Mesenchymal stem cell (in vitro differentiated cells and primary cell): ENCODE measurements at regions not wholly inside any gene's neighbourhood (a gene's known extent, or its start where the extent isn't known, plus 50 kb on each side); places are given as distances from the start of the nearest gene placed in this dataset.

Experiments used
- DNase-seq: peaks from one replicate; pipeline ENCODE4 v3.0.0-alpha.2; 2013
- H2AFZ ChIP-seq: one replicate; pipeline ENCODE4 v1.6.1; 2013; ENCODE audit warnings: low read depth, mild to moderate bottlenecking, control low read depth, inconsistent platforms, low read length, moderate library complexity
- H2AK5ac ChIP-seq: 2 replicates; pipeline ENCODE4 v1.6.1; 2013; ENCODE audit warnings: low read length, moderate library complexity, mild to moderate bottlenecking, inconsistent platforms; ENCODE audit not compliant: severe bottlenecking
- H2BK120ac ChIP-seq: one replicate; pipeline ENCODE4 v1.6.1; 2013; ENCODE audit warnings: low read depth, mild to moderate bottlenecking, inconsistent platforms, low read length, moderate library complexity
- H2BK12ac ChIP-seq, 2 experiments: one replicate each; pipeline ENCODE4 v1.6.1; 2013; ENCODE audit warnings: inconsistent platforms in 2 of 2, low read length in 2 of 2, mild to moderate bottlenecking in 2 of 2, moderate library complexity in 2 of 2, control low read depth in 1 of 2
- H2BK15ac ChIP-seq: one replicate; pipeline ENCODE4 v1.6.1; 2013; ENCODE audit warnings: mild to moderate bottlenecking, low read depth, inconsistent platforms; ENCODE audit not compliant: poor library complexity, severe bottlenecking
- H2BK5ac ChIP-seq: 2 replicates; pipeline ENCODE4 v1.6.1; 2013; ENCODE audit warnings: low read depth, mild to moderate bottlenecking, low read length, control low read depth, inconsistent platforms; ENCODE audit not compliant: poor library complexity, severe bottlenecking
- H3K14ac ChIP-seq, 2 experiments: one replicate each; pipeline ENCODE4 v1.6.1; 2013; ENCODE audit warnings: inconsistent platforms in 2 of 2, low read length in 2 of 2, control low read depth in 1 of 2, mild to moderate bottlenecking in 1 of 2, moderate library complexity in 1 of 2
- H3K18ac ChIP-seq, 2 experiments: one replicate each; pipeline ENCODE4 v1.6.1; 2013; ENCODE audit warnings: inconsistent platforms in 2 of 2, low read length in 2 of 2, control low read depth in 1 of 2, low read depth in 1 of 2, mild to moderate bottlenecking in 1 of 2
- H3K23ac ChIP-seq, 2 experiments: one replicate each; pipeline ENCODE4 v1.6.1; 2013; ENCODE audit warnings: inconsistent platforms in 2 of 2, low read length in 2 of 2, mild to moderate bottlenecking in 2 of 2, moderate library complexity in 2 of 2, control low read depth in 1 of 2
- H3K27ac ChIP-seq: 2 replicates; pipeline ENCODE4 v1.5.1; 2013; ENCODE audit warnings: mild to moderate bottlenecking, moderate library complexity, low read length, control low read depth, inconsistent platforms; ENCODE audit not compliant: poor library complexity, severe bottlenecking
- H3K27me3 ChIP-seq, 2 experiments: 2 replicates each; pipeline versions ENCODE4 v1.6.1 to v1.7.0; 2013; ENCODE audit warnings: low read length in 2 of 2, mild to moderate bottlenecking in 2 of 2, moderate library complexity in 2 of 2, control low read depth in 1 of 2, inconsistent platforms in 1 of 2; ENCODE audit not compliant: control insufficient read depth in 1 of 2, insufficient read depth in 1 of 2
- H3K36me3 ChIP-seq, 2 experiments: 2 replicates each; pipeline versions ENCODE4 v1.6.1 to v1.7.0; 2013; ENCODE audit warnings: low read length in 2 of 2, control low read depth in 1 of 2, inconsistent platforms in 1 of 2, low read depth in 1 of 2, mild to moderate bottlenecking in 1 of 2; ENCODE audit not compliant: insufficient read depth in 2 of 2, control insufficient read depth in 1 of 2
- H3K4ac ChIP-seq, 2 experiments: one replicate each; pipeline ENCODE4 v1.6.1; 2013; ENCODE audit warnings: inconsistent platforms in 2 of 2, low read length in 2 of 2, mild to moderate bottlenecking in 2 of 2, moderate library complexity in 2 of 2, control low read depth in 1 of 2, low read depth in 1 of 2
- H3K4me1 ChIP-seq: 2 replicates; pipeline ENCODE4 v1.6.1; 2013; ENCODE audit warnings: low read depth, low read length, control low read depth; ENCODE audit not compliant: control insufficient read depth, insufficient read depth
- H3K4me2 ChIP-seq: 2 replicates; pipeline ENCODE4 v1.6.1; 2013; ENCODE audit warnings: low read length, mild to moderate bottlenecking, inconsistent platforms; ENCODE audit not compliant: poor library complexity, severe bottlenecking
- H3K4me3 ChIP-seq, 2 experiments: 2 replicates each; pipeline versions ENCODE4 v1.5.1 to v1.7.0; 2013; ENCODE audit warnings: low read length in 2 of 2, mild to moderate bottlenecking in 2 of 2, control low read depth in 1 of 2, low read depth in 1 of 2; ENCODE audit not compliant: insufficient read depth in 1 of 2
- H3K79me1 ChIP-seq: replicated peaks from 2 replicates; pipeline ENCODE4 v1.6.1; 2013; ENCODE audit warnings: mild to moderate bottlenecking, control low read depth, low read length, inconsistent platforms; ENCODE audit not compliant: poor library complexity, severe bottlenecking
- H3K9ac ChIP-seq: 2 replicates; pipeline ENCODE4 v1.7.0; 2013; ENCODE audit warnings: mild to moderate bottlenecking, low read length, moderate library complexity
- H3K9me3 ChIP-seq: 2 replicates; pipeline ENCODE4 v1.7.0; 2013; ENCODE audit warnings: mild to moderate bottlenecking, low read length; ENCODE audit not compliant: control insufficient read depth
- H4K8ac ChIP-seq: one replicate; pipeline ENCODE4 v1.6.1; 2013; ENCODE audit warnings: inconsistent platforms, mild to moderate bottlenecking, low read length, moderate library complexity
- H4K91ac ChIP-seq: one replicate; pipeline ENCODE4 v1.6.1; 2013; ENCODE audit warnings: mild to moderate bottlenecking, low read length, inconsistent platforms
- WGBS: methylation state at CpG from one replicate; pipeline ENCODE4 v1.1.7; 2013; ENCODE audit warnings: mixed read lengths; 5-methylcytosine and 5-hydroxymethylcytosine counted together

- no peaks in the 10 kb centered on the region for H3K27me3 ChIP-seq
- H3K9ac ChIP-seq = peak overlapping the region; percentile 28
- H3K4me1 ChIP-seq = peaks cover 2% of the 10 kb centered on the region
- no peak overlapping the region for H3K27ac ChIP-seq
- H3K4me3 ChIP-seq = no peak overlapping the region
- H4K91ac ChIP-seq = no peak overlapping the region
- no peak overlapping the region for H2BK12ac ChIP-seq
- no peak overlapping the region for H3K18ac ChIP-seq
- no peak overlapping the region for H2AK5ac ChIP-seq
- H3K79me1 ChIP-seq = no peaks in the 10 kb centered on the region
- no peak overlapping the region for H3K4me2 ChIP-seq
- H3K36me3 ChIP-seq = no peaks in the 10 kb centered on the region
- H2AFZ ChIP-seq = no peak overlapping the region
- no peak overlapping the region for H4K8ac ChIP-seq
- H3K4ac ChIP-seq = no peak overlapping the region
- H2BK15ac ChIP-seq = no peak overlapping the region
- H3K9me3 ChIP-seq = no peaks in the 10 kb centered on the region
- H2BK120ac ChIP-seq = no peak overlapping the region
- no peak overlapping the region for H3K23ac ChIP-seq
- H2BK5ac ChIP-seq = no peak overlapping the region
- 88% methylated on average over 1 of the region's 1 CpG for WGBS
- H3K14ac ChIP-seq = no peak overlapping the region
- no peak for DNase-seq
These were observed 204.7 kb downstream of the ZNF365 start for GRCh38 chr10:62578916-62579315.

GRCh38 chr10:62580396-62580795 is 206.2 kb downstream of the ZNF365 start:
- H3K36me3 ChIP-seq = no peaks in the 10 kb centered on the region
- H3K27me3 ChIP-seq = no peaks in the 10 kb centered on the region
- H3K18ac ChIP-seq = no peak overlapping the region
- no peak overlapping the region for H2BK15ac ChIP-seq
- H2AK5ac ChIP-seq = no peak overlapping the region
- H2BK5ac ChIP-seq = no peak overlapping the region
- H2AFZ ChIP-seq = no peak overlapping the region
- H3K23ac ChIP-seq = no peak overlapping the region
- H3K4me2 ChIP-seq = no peak overlapping the region
- no peak overlapping the region for H4K91ac ChIP-seq
- H2BK120ac ChIP-seq = no peak overlapping the region
- H3K4me3 ChIP-seq = no peak overlapping the region
- DNase-seq = peak; percentile 52
- H4K8ac ChIP-seq = peak overlapping the region; percentile 32
- no peaks in the 10 kb centered on the region for H3K79me1 ChIP-seq
- H3K27ac ChIP-seq = no peak overlapping the region
- no peaks in the 10 kb centered on the region for H3K9me3 ChIP-seq
- no peak overlapping the region for H3K4ac ChIP-seq
- H2BK12ac ChIP-seq = no peak overlapping the region
- peak overlapping the region; percentile 63 for H3K9ac ChIP-seq
- peaks cover 4% of the 10 kb centered on the region for H3K4me1 ChIP-seq
- H3K14ac ChIP-seq = no peak overlapping the region

DNA sequence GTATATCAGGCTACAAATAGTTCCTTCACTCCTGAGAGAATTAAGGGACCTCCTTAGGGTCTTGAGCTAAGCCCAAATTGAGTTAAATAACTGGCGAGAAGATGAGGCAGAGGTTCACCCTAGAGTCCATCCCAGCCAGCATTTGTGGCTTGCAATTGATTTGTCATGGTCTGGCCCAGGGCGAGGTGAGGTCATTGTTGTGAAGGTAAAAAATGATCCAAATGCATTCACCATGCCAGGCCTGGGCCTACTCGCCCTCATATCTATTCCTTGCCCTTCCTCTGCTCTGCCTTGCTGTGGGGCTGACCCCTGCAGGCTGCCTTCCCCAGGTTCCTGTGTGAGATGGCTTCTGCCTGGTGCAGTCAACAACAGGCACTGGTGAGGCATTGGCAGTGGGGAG is 207.2 kb downstream of the ZNF365 start:
- H3K36me3 ChIP-seq = no peaks in the 10 kb centered on the region
- H3K18ac ChIP-seq = peak overlapping the region; percentile 11 to 71
- H3K23ac ChIP-seq = peak overlapping the region in 1 of 2 experiments; percentile 64
- H3K9me3 ChIP-seq = no peaks in the 10 kb centered on the region
- no peak overlapping the region for H2BK5ac ChIP-seq
- peak overlapping the region; percentile 57 for H2BK120ac ChIP-seq
- peaks cover 4% of the 10 kb centered on the region for H3K4me1 ChIP-seq
- no peaks in the 10 kb centered on the region for H3K27me3 ChIP-seq
- H3K4me2 ChIP-seq = no peak overlapping the region
- H4K91ac ChIP-seq = peak overlapping the region; percentile 58
- peak overlapping the region in 1 of 2 experiments; percentile 26 for H3K14ac ChIP-seq
- no peaks in the 10 kb centered on the region for H3K79me1 ChIP-seq
- no peak overlapping the region for H2AK5ac ChIP-seq
- H3K4ac ChIP-seq = peak overlapping the region; percentile 68 to 73
- H4K8ac ChIP-seq = no peak overlapping the region
- peak overlapping the region; percentile 63 for H3K9ac ChIP-seq
- DNase-seq = no peak
- WGBS = 93% methylated on average over 3 of the region's 3 CpGs
- H2BK12ac ChIP-seq = peak overlapping the region; percentile 69 to 93
- peak overlapping the region; percentile 10 for H2AFZ ChIP-seq
- H3K27ac ChIP-seq = no peak overlapping the region
- peak overlapping the region; percentile 44 for H2BK15ac ChIP-seq
- H3K4me3 ChIP-seq = peak overlapping the region in 1 of 2 experiments; percentile 2

DNA sequence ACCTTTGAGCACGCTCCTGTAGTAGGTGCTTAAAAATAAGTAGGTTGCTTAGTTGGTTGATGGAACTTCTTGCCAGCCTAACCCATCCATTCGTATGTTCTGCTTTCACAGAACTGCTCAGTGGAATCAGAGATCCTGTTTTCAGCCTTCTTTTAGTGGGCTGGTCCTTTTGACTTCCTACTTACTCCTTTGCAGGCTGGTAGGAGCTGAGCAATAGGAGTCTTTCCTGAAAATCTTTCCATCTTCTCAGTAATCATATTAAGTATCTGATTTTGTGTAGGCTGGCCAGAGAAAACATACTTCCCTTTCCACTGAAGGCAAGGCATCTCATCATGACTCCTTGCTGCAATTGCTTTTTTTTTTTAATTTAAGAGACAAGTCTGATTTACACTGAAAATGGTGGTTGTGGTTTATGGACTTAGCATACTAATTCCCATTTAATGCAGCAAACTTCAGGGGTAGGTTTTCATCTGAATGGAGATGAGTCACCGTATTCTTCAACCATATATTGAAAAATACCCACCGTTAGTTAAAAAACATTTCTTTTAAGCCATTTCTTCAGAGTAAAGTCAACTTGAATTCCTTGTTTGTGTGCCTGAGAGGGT is 208.0 kb downstream of the ZNF365 start:
- DNase-seq = peak; percentile 50
- 66% methylated on average over 2 of the region's 4 CpGs for WGBS
- no peak overlapping the region for H3K4me2 ChIP-seq
- no peak overlapping the region for H2AK5ac ChIP-seq
- H3K14ac ChIP-seq = no peak overlapping the region
- H3K36me3 ChIP-seq = no peaks in the 10 kb centered on the region
- no peak overlapping the region for H4K91ac ChIP-seq
- no peak overlapping the region for H3K27ac ChIP-seq
- peak overlapping the region in 1 of 2 experiments; percentile 93 for H2BK12ac ChIP-seq
- H3K4ac ChIP-seq = no peak overlapping the region
- no peaks in the 10 kb centered on the region for H3K79me1 ChIP-seq
- no peak overlapping the region for H2BK5ac ChIP-seq
- H3K9me3 ChIP-seq = no peaks in the 10 kb centered on the region
- no peak overlapping the region for H2BK120ac ChIP-seq
- H3K4me3 ChIP-seq = no peak overlapping the region
- no peaks in the 10 kb centered on the region for H3K27me3 ChIP-seq
- peak overlapping the region; percentile 63 for H3K9ac ChIP-seq
- peak overlapping the region; percentile 11 to 71 for H3K18ac ChIP-seq
- no peak overlapping the region for H2BK15ac ChIP-seq
- H3K4me1 ChIP-seq = peaks cover 4% of the 10 kb centered on the region
- no peak overlapping the region for H4K8ac ChIP-seq
- no peak overlapping the region for H3K23ac ChIP-seq
- H2AFZ ChIP-seq = no peak overlapping the region
